HG03103 (cell line): ENCODE measurements at regions not wholly inside any gene's neighbourhood (a gene's known extent, or its start where the extent isn't known, plus 50 kb on each side); places are given as distances from the start of the nearest gene placed in this dataset.

Experiments used
- ATAC-seq: cut with Tn5 transposase; IDR thresholded peaks from one replicate; pipeline ENCODE4 v1.9.1; 2021; ENCODE audit warnings: low read depth; ENCODE audit not compliant: unreplicated experiment

- no peak for ATAC-seq
These were observed 718.0 kb downstream of the TBL1XR1 start for GRCh38 chr3:176479248-176479647.

GRCh38 chr3:176469694-176470205, 727.5 kb downstream of the TBL1XR1 start:
- ATAC-seq, result no peak

GRCh38 chr3:176463610-176464009, 733.7 kb downstream of the TBL1XR1 start:
- ATAC-seq, result no peak

- ATAC-seq, result no peak
These were observed 749.9 kb downstream of the TBL1XR1 start for GRCh38 chr3:176447369-176447768.

- no peak for ATAC-seq
These were observed 755.0 kb downstream of the TBL1XR1 start for GRCh38 chr3:176442326-176442725.

GRCh38 chr3:176439729-176440128, 757.6 kb downstream of the TBL1XR1 start:
- ATAC-seq, result no peak

- no peak for ATAC-seq
These were observed 765.3 kb downstream of the TBL1XR1 start for GRCh38 chr3:176431991-176432390.

GRCh38 chr3:176431038-176431418, 766.3 kb downstream of the TBL1XR1 start:
- ATAC-seq, result no peak

GRCh38 chr3:176430244-176431037, 766.8 kb downstream of the TBL1XR1 start:
- ATAC-seq, result no peak

- no peak for ATAC-seq
These were observed 768.7 kb downstream of the TBL1XR1 start for GRCh38 chr3:176428552-176428951.

GRCh38 chr3:176426371-176426770, 770.9 kb downstream of the TBL1XR1 start:
- ATAC-seq, result no peak

- no peak for ATAC-seq
These were observed 780.4 kb downstream of the TBL1XR1 start for GRCh38 chr3:176416870-176417269.

- no peak for ATAC-seq
These were observed 781.5 kb downstream of the TBL1XR1 start for GRCh38 chr3:176415661-176416295.

GRCh38 chr3:176412771-176413170, 784.5 kb downstream of the TBL1XR1 start:
- no peak for ATAC-seq

- no peak for ATAC-seq
These were observed 793.8 kb downstream of the TBL1XR1 start for GRCh38 chr3:176403531-176403930.

GRCh38 chr3:176401211-176401610, 796.1 kb downstream of the TBL1XR1 start:
- no peak for ATAC-seq

- ATAC-seq, result no peak
These were observed 798.1 kb downstream of the TBL1XR1 start for GRCh38 chr3:176399193-176399592.

GRCh38 chr3:176395240-176395639, 802.0 kb downstream of the TBL1XR1 start:
- no peak for ATAC-seq

GRCh38 chr3:176378789-176379188, 818.5 kb downstream of the TBL1XR1 start:
- no peak for ATAC-seq

GRCh38 chr3:176376531-176376930, 820.8 kb downstream of the TBL1XR1 start:
- no peak for ATAC-seq

GRCh38 chr3:176375519-176375918, 821.8 kb downstream of the TBL1XR1 start:
- no peak for ATAC-seq

GRCh38 chr3:176362191-176362731, 835.0 kb downstream of the TBL1XR1 start:
- no peak for ATAC-seq
